Endothelial cell of umbilical vein (primary cell): ENCODE measurements at regions not wholly inside any gene's neighbourhood (a gene's known extent, or its start where the extent isn't known, plus 50 kb on each side); places are given as distances from the start of the nearest gene placed in this dataset.
"Not testable (repeated sequence)": the region's sequence is repeated elsewhere in the genome, so short reads cannot be mapped to it uniquely, and the experiment has no call there.

Source experiments
- BruUV-seq: library from RNA; stranded (reverse); fragments of 400-500 nt; replicated peaks from 2 replicates; lab custom pipeline; 2021; lab: Mats Ljungman, UMichigan
- CTCF ChIA-PET: fragments of 300-600, 350-600 bp; sonication (Branson Sonifier 250); formaldehyde crosslinking; loops from one replicate; lab custom pipeline; 2021; ENCODE audit warnings: antibody characterized with exemption, inconsistent platforms; lab: Charles Lee
- POLR2A ChIA-PET: fragments of 300-600, 350-600 bp; sonication (Branson Sonifier 250); formaldehyde crosslinking; loops from one replicate; lab custom pipeline; 2021; ENCODE audit warnings: antibody characterized with exemption, inconsistent platforms; lab: Charles Lee
- DNase-seq: peaks from one replicate; pipeline ENCODE4 v3.0.0-alpha.2; 2011; ENCODE audit warnings: low read depth, low spot score
- FAIRE-seq: peaks from 2 replicates; lab custom pipeline; 2011; peaks lifted over from hg19 to GRCh38; lab: Jason Lieb, UNC
- H2AFZ ChIP-seq: 2 replicates; pipeline ENCODE4 v1.6.0; 2012; ENCODE audit warnings: low read depth, low read length, control low read depth, inconsistent platforms
- H3K27ac ChIP-seq: 2 replicates; pipeline ENCODE4 v1.5.1; 2011; ENCODE audit warnings: low read depth, mild to moderate bottlenecking, control low read depth, low read length, moderate library complexity; ENCODE audit not compliant: insufficient read depth
- H3K27me3 ChIP-seq, 2 experiments: 2 replicates each; pipeline versions ENCODE4 v1.6.0 to v1.6.1; 2011; ENCODE audit warnings: low read length in 2 of 2, mixed read lengths in 1 of 2; ENCODE audit not compliant: control insufficient read depth in 2 of 2, insufficient read depth in 2 of 2
- H3K36me3 ChIP-seq, 2 experiments: 2 replicates in 1 of 2; 3 replicates in 1 of 2; pipeline ENCODE4 v1.5.1; 2011; ENCODE audit warnings: low read length in 2 of 2, mild to moderate bottlenecking in 1 of 2, moderate library complexity in 1 of 2; ENCODE audit not compliant: control insufficient read depth in 2 of 2, insufficient read depth in 2 of 2; ENCODE audit errors: extremely low read depth in 1 of 2
- H3K4me1 ChIP-seq: 3 replicates; pipeline ENCODE4 v1.5.1; 2011; ENCODE audit warnings: mild to moderate bottlenecking, low read length; ENCODE audit not compliant: control insufficient read depth, insufficient read depth; ENCODE audit errors: extremely low read depth
- H3K4me2 ChIP-seq: 2 replicates; pipeline ENCODE4 v1.6.1; 2011; ENCODE audit warnings: low read length, control low read depth, mixed read lengths; ENCODE audit not compliant: insufficient read depth
- H3K4me3 ChIP-seq, 3 experiments: fragments of 200-600 bp in 1 of 3; sonication (generic), shearing (Covaris generic) in 1 of 3; replicated peaks in 1 of 3; 2 replicates each; pipeline ENCODE4 v1.5.1; 2011 to 2016; ENCODE audit warnings: control low read depth in 3 of 3, low read length in 3 of 3, mild to moderate bottlenecking in 2 of 3, inconsistent platforms in 1 of 3, low read depth in 1 of 3, moderate library complexity in 1 of 3; ENCODE audit not compliant: insufficient read depth in 1 of 3
- H3K79me2 ChIP-seq: 2 replicates; pipeline ENCODE4 v1.6.0; 2012; ENCODE audit warnings: low read length, inconsistent platforms; ENCODE audit not compliant: control insufficient read depth, insufficient read depth
- H3K9ac ChIP-seq: replicated peaks from 2 replicates; pipeline ENCODE3; 2011; ENCODE audit warnings: low read length, control low read depth; ENCODE audit not compliant: insufficient read depth; ENCODE audit errors: extremely low read depth
- H3K9me1 ChIP-seq: replicated peaks from 3 replicates; pipeline ENCODE4 v1.6.0; 2011; ENCODE audit warnings: mild to moderate bottlenecking, low read length; ENCODE audit not compliant: control insufficient read depth, insufficient read depth; ENCODE audit errors: extremely low read depth
- H3K9me3 ChIP-seq: replicated peaks from 2 replicates; pipeline ENCODE4 v1.5.1; 2012; ENCODE audit warnings: low read length, inconsistent platforms; ENCODE audit not compliant: control insufficient read depth, insufficient read depth
- H4K20me1 ChIP-seq: replicated peaks from 2 replicates; pipeline ENCODE3; 2011; ENCODE audit warnings: mild to moderate bottlenecking, low read length; ENCODE audit not compliant: control insufficient read depth, insufficient read depth; ENCODE audit errors: extremely low read depth
- dilution Hi-C: fragments of 300-500 bp; cut with MboI; formaldehyde crosslinking; loops from one replicate; pipeline ENCODE4 v1.15.0; 2019; ENCODE audit warnings: low sequenced_read_pairs; ENCODE audit not compliant: extremely low pct_ligation_motif_present
- intact Hi-C: fragments of 100-400 bp; cut with micrococcal nuclease; formaldehyde crosslinking; loops from one replicate; pipeline ENCODE4 v1.10.0; 2022

DNA sequence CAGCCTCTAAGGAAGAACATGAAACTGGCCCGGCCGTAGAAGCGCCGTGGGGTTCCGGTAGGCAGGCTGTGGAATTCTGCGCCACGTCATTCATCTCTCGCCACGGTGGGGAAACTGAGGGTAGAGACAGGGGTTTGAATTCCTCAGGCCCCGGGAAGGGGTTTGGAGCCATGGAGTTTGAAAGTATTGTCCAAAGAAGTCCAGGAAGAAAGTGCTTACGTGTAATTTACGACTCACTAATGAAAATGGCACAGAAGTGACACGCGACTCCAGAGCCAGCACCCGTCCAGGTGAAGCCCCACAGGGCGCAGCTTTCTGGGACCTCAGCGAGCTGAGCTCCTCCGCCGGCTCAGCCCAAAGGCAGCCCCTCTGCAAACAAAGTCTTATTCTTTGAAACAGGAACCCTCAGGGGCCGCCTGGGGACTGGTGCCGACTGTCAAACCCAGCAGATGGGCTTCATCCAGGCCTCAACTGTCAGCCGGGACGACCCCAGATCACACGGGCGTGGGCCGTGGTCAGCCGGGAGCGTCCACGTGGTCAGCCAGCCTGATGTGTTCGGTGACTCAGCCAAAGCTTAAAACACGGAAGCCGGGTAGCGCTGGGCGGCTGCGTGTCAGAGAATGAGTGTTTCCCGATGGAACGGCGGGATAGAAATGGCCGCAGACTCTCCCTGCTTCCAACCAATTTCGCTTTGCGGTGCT lies 200.0 kb downstream of the LAT start:
- H3K9me3 ChIP-seq, H3K9ac ChIP-seq, H3K79me2 ChIP-seq, H3K36me3 ChIP-seq, BruUV-seq, DNase-seq, H2AFZ ChIP-seq, dilution Hi-C loops, H3K27ac ChIP-seq, H4K20me1 ChIP-seq, CTCF ChIA-PET, POLR2A ChIA-PET, H3K4me1 ChIP-seq, intact Hi-C loops, H3K4me3 ChIP-seq, H3K4me2 ChIP-seq, H3K27me3 ChIP-seq, H3K9me1 ChIP-seq, FAIRE-seq: not testable (repeated sequence)

DNA sequence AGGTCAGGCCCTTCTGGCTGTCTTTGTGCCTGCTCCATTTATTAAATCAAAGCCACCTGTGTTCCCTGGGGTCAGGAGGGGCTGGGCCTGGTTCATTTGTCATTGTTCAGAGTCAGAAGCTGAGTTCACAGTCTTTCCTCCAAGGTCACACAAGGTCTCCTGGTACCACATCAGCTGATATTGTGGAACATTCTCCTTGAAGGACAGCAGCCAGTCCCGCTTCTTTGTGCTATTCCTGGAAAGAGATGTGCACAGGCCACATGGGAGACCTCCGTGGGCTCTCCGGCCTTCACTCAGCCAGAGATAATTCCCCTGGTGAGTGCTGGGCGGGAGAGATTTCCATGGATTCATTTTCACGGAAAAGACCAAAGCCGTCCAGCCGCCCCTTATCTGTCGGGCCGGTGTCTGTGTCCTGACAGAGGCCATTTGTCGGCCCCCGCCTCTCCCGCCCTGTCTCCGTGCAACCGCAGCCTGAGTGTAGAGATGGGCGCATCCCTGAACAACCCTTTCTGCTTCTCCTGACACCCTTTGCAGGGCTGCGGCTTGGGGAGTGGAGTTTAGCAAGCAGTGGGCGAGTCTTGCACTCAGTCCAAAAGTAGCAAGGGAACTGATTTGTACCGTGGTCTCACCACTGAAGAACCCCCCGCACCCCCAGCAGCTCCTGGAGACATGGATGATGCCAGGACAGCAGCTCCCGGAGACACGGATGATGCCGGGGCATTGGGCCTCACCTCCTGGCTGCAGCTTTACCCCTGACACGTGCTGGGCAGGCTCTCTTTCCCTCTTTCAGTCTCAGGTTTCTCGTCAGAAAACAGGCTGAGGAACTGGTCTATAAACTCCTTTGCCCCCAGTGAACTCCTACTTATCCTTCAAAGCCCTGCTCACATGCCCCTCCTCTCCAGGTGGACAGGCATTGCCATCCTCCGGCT lies 198.4 kb downstream of the LAT start:
- H3K4me2 ChIP-seq, H3K27me3 ChIP-seq, POLR2A ChIA-PET, H3K36me3 ChIP-seq, H3K9me1 ChIP-seq, H3K79me2 ChIP-seq, H2AFZ ChIP-seq, H3K4me3 ChIP-seq, H3K9me3 ChIP-seq, BruUV-seq, dilution Hi-C loops, H3K9ac ChIP-seq, DNase-seq, intact Hi-C loops, H3K27ac ChIP-seq, FAIRE-seq, H3K4me1 ChIP-seq, H4K20me1 ChIP-seq, CTCF ChIA-PET: not testable (repeated sequence)
